Retinal pigment epithelial cell (primary cell): ENCODE measurements at regions not wholly inside any gene's neighbourhood (a gene's known extent, or its start where the extent isn't known, plus 50 kb on each side); places are given as distances from the start of the nearest gene placed in this dataset.

ENCODE experiments used
- DNase-seq: peaks from one replicate; pipeline ENCODE4 v3.0.0-alpha.2; 2010; ENCODE audit warnings: low read depth
- H3K4me3 ChIP-seq: 2 replicates; pipeline ENCODE4 v1.5.1; 2011; ENCODE audit warnings: mild to moderate bottlenecking, low read length, control low read depth, moderate library complexity
- TF ChIP-seq, protein P1 (sequence below): conservative IDR thresholded peaks from 2 replicates; pipeline ENCODE4 v1.5.1; 2011; ENCODE audit warnings: low read depth, low read length, control low read depth, inconsistent platforms

- H3K4me3 ChIP-seq = no peak overlapping the region
- TF ChIP-seq, protein P1, sequence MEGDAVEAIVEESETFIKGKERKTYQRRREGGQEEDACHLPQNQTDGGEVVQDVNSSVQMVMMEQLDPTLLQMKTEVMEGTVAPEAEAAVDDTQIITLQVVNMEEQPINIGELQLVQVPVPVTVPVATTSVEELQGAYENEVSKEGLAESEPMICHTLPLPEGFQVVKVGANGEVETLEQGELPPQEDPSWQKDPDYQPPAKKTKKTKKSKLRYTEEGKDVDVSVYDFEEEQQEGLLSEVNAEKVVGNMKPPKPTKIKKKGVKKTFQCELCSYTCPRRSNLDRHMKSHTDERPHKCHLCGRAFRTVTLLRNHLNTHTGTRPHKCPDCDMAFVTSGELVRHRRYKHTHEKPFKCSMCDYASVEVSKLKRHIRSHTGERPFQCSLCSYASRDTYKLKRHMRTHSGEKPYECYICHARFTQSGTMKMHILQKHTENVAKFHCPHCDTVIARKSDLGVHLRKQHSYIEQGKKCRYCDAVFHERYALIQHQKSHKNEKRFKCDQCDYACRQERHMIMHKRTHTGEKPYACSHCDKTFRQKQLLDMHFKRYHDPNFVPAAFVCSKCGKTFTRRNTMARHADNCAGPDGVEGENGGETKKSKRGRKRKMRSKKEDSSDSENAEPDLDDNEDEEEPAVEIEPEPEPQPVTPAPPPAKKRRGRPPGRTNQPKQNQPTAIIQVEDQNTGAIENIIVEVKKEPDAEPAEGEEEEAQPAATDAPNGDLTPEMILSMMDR = no peak
- DNase-seq = no peak
Observed at GRCh38 chr2:10964052-10964790, 52.5 kb downstream of the KCNF1 start.

- TF ChIP-seq, protein P1 = no peak
- no peak for DNase-seq
- H3K4me3 ChIP-seq = no peak overlapping the region
Observed at GRCh38 chr2:10965241-10965843, 53.6 kb downstream of the KCNF1 start.

GRCh38 chr2:10966056-10966455 is 54.3 kb downstream of the KCNF1 start:
- no peak overlapping the region for H3K4me3 ChIP-seq
- TF ChIP-seq, protein P1 = no peak
- DNase-seq = no peak

- TF ChIP-seq, protein P1 = no peak
- DNase-seq = no peak
Observed at GRCh38 chr2:10966741-10967140, 55.0 kb downstream of the KCNF1 start.

GRCh38 chr2:10968176-10968575 is 56.4 kb downstream of the KCNF1 start:
- TF ChIP-seq, protein P1 = no peak
- DNase-seq = no peak

More at GRCh38 chr2:10966741-10967140, 55.0 kb downstream of the KCNF1 start:
- no peak overlapping the region for H3K4me3 ChIP-seq

GRCh38 chr2:10970666-10971065 is 58.9 kb downstream of the KCNF1 start:
- TF ChIP-seq, protein P1 = no peak
- no peak overlapping the region for H3K4me3 ChIP-seq
- DNase-seq = no peak

More at GRCh38 chr2:10968176-10968575, 56.4 kb downstream of the KCNF1 start:
- no peak overlapping the region for H3K4me3 ChIP-seq

DNA sequence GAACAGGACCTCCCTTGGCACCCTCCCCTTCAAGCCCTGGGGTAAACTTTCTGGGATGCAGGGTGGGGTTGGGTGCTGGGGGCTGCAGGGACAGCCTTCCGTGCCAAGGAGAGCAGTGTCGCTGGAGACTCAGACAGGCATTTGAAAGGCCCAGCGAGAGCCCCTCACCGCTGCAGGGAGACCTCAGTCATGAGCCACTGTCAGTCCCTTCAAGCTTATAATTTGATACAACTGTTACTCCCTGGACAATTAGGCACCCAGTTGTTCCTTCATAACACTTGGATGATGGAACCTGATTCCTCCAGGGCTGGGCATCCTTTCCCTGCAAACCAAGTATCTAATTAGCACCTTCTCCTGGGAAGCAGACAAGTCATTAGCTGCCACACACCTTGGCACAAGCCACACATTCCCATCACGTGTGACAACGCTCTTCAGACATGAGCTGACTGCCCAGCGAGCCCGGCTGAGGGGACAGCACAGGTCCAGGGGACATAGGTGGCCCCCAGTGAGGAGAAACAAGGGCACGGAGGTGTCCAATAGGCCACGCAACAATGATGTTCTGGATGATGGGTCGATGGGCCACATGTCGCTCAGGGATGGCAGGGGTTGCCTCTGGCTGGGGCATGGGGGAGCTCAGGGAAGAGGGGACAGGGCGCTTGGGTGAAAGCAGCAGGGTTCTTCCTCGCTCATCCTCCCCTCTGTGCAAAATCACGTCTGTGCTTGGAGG is 59.6 kb downstream of the KCNF1 start:
- no peak overlapping the region for H3K4me3 ChIP-seq
- DNase-seq = no peak
- TF ChIP-seq, protein P1 = no peak
